K562 (cell line): ENCODE measurements at regions not wholly inside any gene's neighbourhood (a gene's known extent, or its start where the extent isn't known, plus 50 kb on each side); places are given as distances from the start of the nearest gene placed in this dataset.

Experiments
- ATAC-seq: fragments of 200-7000 bp; cut with Tn5 transposase; 3 replicates; pipeline ENCODE4 v1.9.1; 2020; ENCODE audit warnings: moderate library complexity
- BruUV-seq: library from RNA; stranded (reverse); fragments of 400-500 nt; replicated peaks from 2 replicates; lab custom pipeline; 2021; lab: Mats Ljungman, UMichigan
- CTCF ChIA-PET: fragments of 300-600 bp; formaldehyde crosslinking; extraction: SDS; loops from one replicate; lab custom pipeline; 2021; ENCODE audit warnings: low intra/inter-chr PET ratio; lab: Yijun Ruan, JAX
- POLR2A ChIA-PET: fragments of 300-600, 350-650 bp; sonication (Branson Sonifier 250); formaldehyde crosslinking; extraction: SDS; loops from one replicate; lab custom pipeline; 2021; ENCODE audit warnings: antibody characterized with exemption, inconsistent platforms; lab: Yijun Ruan, JAX
- DNase-seq, 4 experiments: peaks; one replicate each; pipeline versions ENCODE4 v3.0.0 to v3.0.0-alpha.2; 2011 to 2018; ENCODE audit warnings: low spot score in 3 of 4, mixed read lengths in 3 of 4; ENCODE audit errors: extremely low read depth in 1 of 4
- FAIRE-seq: peaks from 2 replicates; lab custom pipeline; 2011; peaks lifted over from hg19 to GRCh38; lab: Jason Lieb, UNC
- H2AFZ ChIP-seq: 2 replicates; pipeline ENCODE4 v1.6.0; 2011; ENCODE audit warnings: low read depth, low read length, control low read depth, inconsistent platforms
- H3K27ac ChIP-seq: fragments of 200-600 bp; 3 replicates; pipeline ENCODE4 v1.8.0; 2011; ENCODE audit warnings: low read depth, mild to moderate bottlenecking, control low read depth, inconsistent platforms, low read length, moderate library complexity, mixed read lengths; ENCODE audit errors: extremely low read depth
- H3K27me3 ChIP-seq, 2 experiments: fragments of 300-600 bp in 1 of 2; 2 replicates in 1 of 2; 3 replicates in 1 of 2; pipeline versions ENCODE4 v1.6.0 to v1.8.0; 2011; ENCODE audit warnings: inconsistent platforms in 2 of 2, low read length in 2 of 2, mild to moderate bottlenecking in 1 of 2, mixed read lengths in 1 of 2, moderate library complexity in 1 of 2; ENCODE audit not compliant: control insufficient read depth in 2 of 2, insufficient read depth in 2 of 2
- H3K36me3 ChIP-seq: fragments of 300-600 bp; 3 replicates; pipeline ENCODE4 v1.8.0; 2011; ENCODE audit warnings: mild to moderate bottlenecking, low read length, inconsistent platforms; ENCODE audit not compliant: control insufficient read depth, insufficient read depth
- H3K4me1 ChIP-seq, 2 experiments: fragments of 200-600 bp in 1 of 2; replicated peaks in 1 of 2; 2 replicates in 1 of 2; 3 replicates in 1 of 2; pipeline versions ENCODE4 v1.5.1 to v1.8.0; 2011; ENCODE audit warnings: inconsistent platforms in 2 of 2, low read length in 2 of 2, mild to moderate bottlenecking in 1 of 2, mixed read lengths in 1 of 2, moderate library complexity in 1 of 2; ENCODE audit not compliant: control insufficient read depth in 2 of 2, insufficient read depth in 2 of 2
- H3K4me2 ChIP-seq: 2 replicates; pipeline ENCODE4 v1.6.1; 2011; ENCODE audit warnings: low read length, control low read depth, inconsistent platforms, mixed read lengths; ENCODE audit not compliant: insufficient read depth
- H3K4me3 ChIP-seq: fragments of 200-600 bp; sonication (generic), shearing (Covaris generic); 2 replicates; pipeline ENCODE4 v1.5.1; 2016; ENCODE audit warnings: control low read depth, inconsistent platforms
- H3K79me2 ChIP-seq: fragments of 200-600 bp; 3 replicates; pipeline ENCODE4 v1.8.0; 2011; ENCODE audit warnings: low read length, inconsistent platforms; ENCODE audit not compliant: control insufficient read depth, insufficient read depth
- H3K9ac ChIP-seq, 2 experiments: 2 replicates each; pipeline versions ENCODE4 v1.6.0 to v1.6.1; 2011; ENCODE audit warnings: low read depth in 2 of 2, low read length in 2 of 2, control low read depth in 1 of 2, inconsistent platforms in 1 of 2, mild to moderate bottlenecking in 1 of 2, mixed read lengths in 1 of 2; ENCODE audit not compliant: insufficient read depth in 1 of 2
- H3K9me1 ChIP-seq: one replicate; pipeline ENCODE4 v1.6.0; 2011; ENCODE audit warnings: inconsistent platforms, mild to moderate bottlenecking, low read length, moderate library complexity; ENCODE audit not compliant: control insufficient read depth, insufficient read depth
- H3K9me3 ChIP-seq: replicated peaks from 2 replicates; pipeline ENCODE4 v1.5.1; 2011; ENCODE audit warnings: low read depth, low read length, inconsistent platforms; ENCODE audit not compliant: control insufficient read depth, insufficient read depth
- H4K20me1 ChIP-seq: replicated peaks from 2 replicates; pipeline ENCODE4 v1.6.1; 2011; ENCODE audit warnings: low read length, inconsistent platforms, mixed read lengths; ENCODE audit not compliant: control insufficient read depth, insufficient read depth
- BRD9 ChIP-seq: fragments of 450-650 bp; IDR thresholded peaks from 2 replicates; pipeline ENCODE4 v1.6.1; 2018; ENCODE audit warnings: low read depth; ENCODE audit not compliant: partially characterized antibody
- CAMTA2 ChIP-seq: fragments of 250-450 bp; sonication (Bioruptor Pico); conservative IDR thresholded peaks from 2 replicates; pipeline ENCODE4 v1.5.1; 2022
- MAZ ChIP-seq, 2 experiments: fragments of 450-650 bp in 1 of 2; sonication (generic) in 1 of 2; formaldehyde crosslinking; IDR thresholded peaks in 1 of 2; conservative IDR thresholded peaks in 1 of 2; 2 replicates each; pipeline versions ENCODE4 v1.4.0 to v1.5.0; 2020; ENCODE audit warnings: mild to moderate bottlenecking in 1 of 2, missing genetic modification reagents in 1 of 2
- NFRKB ChIP-seq: fragments of 450-650 bp; IDR thresholded peaks from 2 replicates; pipeline ENCODE4 v1.6.1; 2016; ENCODE audit warnings: low read depth
- PHB2 ChIP-seq: fragments of 450-650 bp; IDR thresholded peaks from 2 replicates; pipeline ENCODE4 v1.6.1; 2017; ENCODE audit warnings: low read depth
- POLR3G ChIP-seq: IDR thresholded peaks from 2 replicates; pipeline ENCODE4 v1.6.1; 2011; ENCODE audit not compliant: insufficient read length, insufficient replicate concordance; ENCODE audit errors: extremely low read depth
- RNF2 ChIP-seq: sonication (generic); IDR thresholded peaks from 2 replicates; pipeline ENCODE4 v1.6.1; 2016
- SNRNP70 ChIP-seq: fragments of 200-400 bp; formaldehyde crosslinking; optimal IDR thresholded peaks from 2 replicates; pipeline ENCODE3; 2017; ENCODE audit warnings: low read depth, low read length
- SUPT5H ChIP-seq: fragments of 450-650 bp; IDR thresholded peaks from 2 replicates; pipeline ENCODE4 v1.6.1; 2016
- XRCC4 ChIP-seq: IDR thresholded peaks from one replicate; pipeline ENCODE4 v1.6.1; 2011; ENCODE audit not compliant: insufficient read depth, insufficient read length; ENCODE audit errors: extremely low read depth
- WGBS: fragments of 100-300 bp; shearing (Covaris generic); methylation state at CpG from one replicate; pipeline ENCODE4 v1.1.6; 2016; ENCODE audit warnings: low coverage, mixed read lengths; ENCODE audit not compliant: insufficient coverage; ENCODE audit errors: missing lambda C conversion rate; 5-methylcytosine and 5-hydroxymethylcytosine counted together
- in situ Hi-C: fragments of 300-500 bp; cut with MboI; formaldehyde crosslinking; loops from 4 replicates; pipeline ENCODE4 v1.15.0; 2018; ENCODE audit warnings: inconsistent platforms, mixed read lengths
- intact Hi-C: fragments of 100-400 bp; cut with micrococcal nuclease; formaldehyde crosslinking; loops from 2 replicates; pipeline ENCODE4 v1.14.2; 2022
- TF ChIP-seq, protein P1 (sequence below): fragments of 450-650 bp; IDR thresholded peaks from 2 replicates; pipeline ENCODE4 v1.6.1; 2018; ENCODE audit not compliant: partially characterized antibody
- TF ChIP-seq, protein P2 (sequence below): sonication (generic); formaldehyde crosslinking; IDR thresholded peaks from 2 replicates; pipeline ENCODE4 v1.8.0; 2022; ENCODE audit warnings: missing genetic modification reagents, mild to moderate bottlenecking, borderline replicate concordance

DNA sequence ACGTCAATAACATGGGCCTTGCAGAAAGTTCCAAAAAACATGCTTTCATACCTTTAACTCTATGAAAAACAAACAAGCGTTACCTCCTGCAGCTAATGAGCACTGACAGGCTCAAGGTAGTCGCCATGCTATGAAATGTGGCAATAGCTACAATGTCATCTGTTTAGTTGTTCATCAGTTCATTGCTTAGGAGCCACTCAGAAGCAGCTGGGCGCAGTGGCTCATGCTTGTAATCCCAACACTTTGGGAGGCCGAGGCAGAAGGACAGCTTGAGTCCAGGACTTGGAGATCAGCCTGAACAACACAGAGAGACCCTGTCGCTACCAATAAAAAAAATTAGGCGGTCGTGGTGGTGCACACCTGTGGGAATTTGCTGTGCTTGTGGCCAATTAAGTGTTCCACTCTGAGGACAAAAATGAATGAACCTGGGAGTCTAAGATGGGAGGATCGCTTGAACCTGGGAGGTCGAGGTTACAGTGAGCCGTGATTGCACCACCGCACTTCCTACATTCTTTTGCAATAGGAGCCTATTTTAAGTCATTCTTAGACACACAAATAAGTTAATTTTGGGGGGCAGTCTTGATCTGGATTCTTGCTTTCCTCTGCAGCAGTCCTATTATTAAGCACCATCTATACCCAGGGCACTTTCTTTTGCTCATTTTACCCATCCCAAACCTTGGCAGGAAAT lies 276.2 kb upstream of the KLF14 start:
- Histone ChIP-seq H3K36me3 (no peaks in the 10 kb centered on the region), H3K4me2 (no peak overlapping the region), H3K79me2 (no peaks in the 10 kb centered on the region), H3K27me3 (no peaks in the 10 kb centered on the region), H3K9me3 (no peaks in the 10 kb centered on the region), H3K9ac (no peak overlapping the region), H3K9me1 (no peaks in the 10 kb centered on the region), H4K20me1 (peaks cover 5% of the 10 kb centered on the region; the same call in 1 of the 2 replicates), H3K27ac (no peak overlapping the region), H2AFZ (no peak overlapping the region)
- intact Hi-C loops, result no loop called here
- BruUV-seq, result no TSS peak
- no peak for DNase-seq
- FAIRE-seq, result no peak
- no peak for ATAC-seq
- ChIA-PET CTCF (interaction anchor here (0.6 to 4.0 kb wide), 2 partner anchors 114 to 708 kb away, joined by 3 to 38 read pairs; no protein-coding TSS in a partner anchor), POLR2A (no interaction called here)
- TF ChIP-seq RNF2 (no peak), POLR3G (no peak), SUPT5H (no peak), BRD9 (no peak), PHB2 (no peak), XRCC4 (no peak), MAZ (CRISPR knock-in tag; conservative IDR thresholded peaks at IDR 0.05 in 1 of 2, IDR thresholded peaks at IDR 0.05 in 1 of 2) (no peak), SNRNP70 (no peak), NFRKB (no peak), CAMTA2 (no peak)
- TF ChIP-seq, protein P1, sequence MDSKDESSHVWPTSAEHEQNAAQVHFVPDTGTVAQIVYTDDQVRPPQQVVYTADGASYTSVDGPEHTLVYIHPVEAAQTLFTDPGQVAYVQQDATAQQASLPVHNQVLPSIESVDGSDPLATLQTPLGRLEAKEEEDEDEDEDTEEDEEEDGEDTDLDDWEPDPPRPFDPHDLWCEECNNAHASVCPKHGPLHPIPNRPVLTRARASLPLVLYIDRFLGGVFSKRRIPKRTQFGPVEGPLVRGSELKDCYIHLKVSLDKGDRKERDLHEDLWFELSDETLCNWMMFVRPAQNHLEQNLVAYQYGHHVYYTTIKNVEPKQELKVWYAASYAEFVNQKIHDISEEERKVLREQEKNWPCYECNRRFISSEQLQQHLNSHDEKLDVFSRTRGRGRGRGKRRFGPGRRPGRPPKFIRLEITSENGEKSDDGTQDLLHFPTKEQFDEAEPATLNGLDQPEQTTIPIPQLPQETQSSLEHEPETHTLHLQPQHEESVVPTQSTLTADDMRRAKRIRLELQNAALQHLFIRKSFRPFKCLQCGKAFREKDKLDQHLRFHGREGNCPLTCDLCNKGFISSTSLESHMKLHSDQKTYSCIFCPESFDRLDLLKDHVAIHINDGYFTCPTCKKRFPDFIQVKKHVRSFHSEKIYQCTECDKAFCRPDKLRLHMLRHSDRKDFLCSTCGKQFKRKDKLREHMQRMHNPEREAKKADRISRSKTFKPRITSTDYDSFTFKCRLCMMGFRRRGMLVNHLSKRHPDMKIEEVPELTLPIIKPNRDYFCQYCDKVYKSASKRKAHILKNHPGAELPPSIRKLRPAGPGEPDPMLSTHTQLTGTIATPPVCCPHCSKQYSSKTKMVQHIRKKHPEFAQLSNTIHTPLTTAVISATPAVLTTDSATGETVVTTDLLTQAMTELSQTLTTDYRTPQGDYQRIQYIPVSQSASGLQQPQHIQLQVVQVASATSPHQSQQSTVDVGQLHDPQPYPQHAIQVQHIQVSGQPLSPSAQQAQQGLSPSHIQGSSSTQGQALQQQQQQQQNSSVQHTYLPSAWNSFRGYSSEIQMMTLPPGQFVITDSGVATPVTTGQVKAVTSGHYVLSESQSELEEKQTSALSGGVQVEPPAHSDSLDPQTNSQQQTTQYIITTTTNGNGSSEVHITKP, result no peak
- TF ChIP-seq, protein P2, sequence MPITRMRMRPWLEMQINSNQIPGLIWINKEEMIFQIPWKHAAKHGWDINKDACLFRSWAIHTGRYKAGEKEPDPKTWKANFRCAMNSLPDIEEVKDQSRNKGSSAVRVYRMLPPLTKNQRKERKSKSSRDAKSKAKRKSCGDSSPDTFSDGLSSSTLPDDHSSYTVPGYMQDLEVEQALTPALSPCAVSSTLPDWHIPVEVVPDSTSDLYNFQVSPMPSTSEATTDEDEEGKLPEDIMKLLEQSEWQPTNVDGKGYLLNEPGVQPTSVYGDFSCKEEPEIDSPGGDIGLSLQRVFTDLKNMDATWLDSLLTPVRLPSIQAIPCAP (CRISPR knock-in tag), result no peak
- TF ChIP-seq, all 486 proteins: peak for 0
- Histone ChIP-seq H3K4me1 (peaks cover 18 to 21% of the 10 kb centered on the region in 2 experiments), H3K4me3 (no peak overlapping the region)
- WGBS, result 86% methylated on average over 12 of the region's 12 CpGs
- in situ Hi-C loops, result no loop called here
